Sigmoid colon (tissue), 4 donors: ENCODE measurements at regions not wholly inside any gene's neighbourhood (a gene's known extent, or its start where the extent isn't known, plus 50 kb on each side); places are given as distances from the start of the nearest gene placed in this dataset.

Experiments used
- EP300 ChIP-seq, 4 donors: sonication (generic); formaldehyde crosslinking; IDR thresholded peaks; one replicate each; pipeline ENCODE4 v1.6.1; 2017; ENCODE audit warnings: antibody characterized with exemption in 4 of 4
- TF ChIP-seq, protein P1 (sequence below), 4 experiments: fragments of 450-650 bp in 3 of 4; fragments of 200-600 bp in 1 of 4; IDR thresholded peaks; one replicate each; pipeline ENCODE4 v1.5.1; 2016 to 2019; ENCODE audit warnings: antibody characterized with exemption in 4 of 4, mild to moderate bottlenecking in 3 of 4, moderate library complexity in 2 of 4

GRCh38 chr20:24832518-24832917 is 116.6 kb upstream of the CST7 start:
- TF ChIP-seq EP300 (IDR thresholded peaks at IDR 0.05): no peak
- TF ChIP-seq, protein P1, sequence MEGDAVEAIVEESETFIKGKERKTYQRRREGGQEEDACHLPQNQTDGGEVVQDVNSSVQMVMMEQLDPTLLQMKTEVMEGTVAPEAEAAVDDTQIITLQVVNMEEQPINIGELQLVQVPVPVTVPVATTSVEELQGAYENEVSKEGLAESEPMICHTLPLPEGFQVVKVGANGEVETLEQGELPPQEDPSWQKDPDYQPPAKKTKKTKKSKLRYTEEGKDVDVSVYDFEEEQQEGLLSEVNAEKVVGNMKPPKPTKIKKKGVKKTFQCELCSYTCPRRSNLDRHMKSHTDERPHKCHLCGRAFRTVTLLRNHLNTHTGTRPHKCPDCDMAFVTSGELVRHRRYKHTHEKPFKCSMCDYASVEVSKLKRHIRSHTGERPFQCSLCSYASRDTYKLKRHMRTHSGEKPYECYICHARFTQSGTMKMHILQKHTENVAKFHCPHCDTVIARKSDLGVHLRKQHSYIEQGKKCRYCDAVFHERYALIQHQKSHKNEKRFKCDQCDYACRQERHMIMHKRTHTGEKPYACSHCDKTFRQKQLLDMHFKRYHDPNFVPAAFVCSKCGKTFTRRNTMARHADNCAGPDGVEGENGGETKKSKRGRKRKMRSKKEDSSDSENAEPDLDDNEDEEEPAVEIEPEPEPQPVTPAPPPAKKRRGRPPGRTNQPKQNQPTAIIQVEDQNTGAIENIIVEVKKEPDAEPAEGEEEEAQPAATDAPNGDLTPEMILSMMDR (IDR thresholded peaks at IDR 0.05): no peak
